Ishikawa (cell line): ENCODE measurements at regions not wholly inside any gene's neighbourhood (a gene's known extent, or its start where the extent isn't known, plus 50 kb on each side); places are given as distances from the start of the nearest gene placed in this dataset.

ENCODE experiments used
- EP300 ChIP-seq: IDR thresholded peaks from 2 replicates; pipeline ENCODE4 v1.6.1; 2012; ENCODE audit warnings: borderline replicate concordance
- FOXM1 ChIP-seq: IDR thresholded peaks from 2 replicates; pipeline ENCODE4 v1.6.1; 2012; ENCODE audit warnings: low read depth, borderline replicate concordance
- TAF1 ChIP-seq: IDR thresholded peaks from 2 replicates; pipeline ENCODE4 v1.6.1; 2012; ENCODE audit warnings: low read depth, mild to moderate bottlenecking

DNA sequence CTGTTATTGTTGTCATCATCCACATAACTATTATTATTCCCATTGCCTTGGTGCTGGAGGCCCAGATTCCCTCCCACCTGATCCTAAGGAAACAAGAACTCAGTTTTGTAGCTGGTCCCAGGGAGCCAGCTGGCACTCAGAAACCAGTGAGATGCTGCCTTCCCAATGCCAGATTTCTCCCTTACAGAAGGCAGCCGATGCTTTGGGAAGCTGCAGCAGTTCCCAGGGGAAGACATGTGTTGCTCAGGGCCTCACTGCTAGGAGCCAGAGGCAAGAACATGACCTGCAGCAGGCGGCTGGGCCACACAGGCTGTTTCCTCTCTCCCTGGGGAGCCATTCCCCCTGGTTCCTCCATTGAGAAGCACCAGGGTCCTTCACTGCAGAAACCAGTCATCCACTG is 59.9 kb upstream of the GRIN2A start:
- TF ChIP-seq EP300 (no peak), FOXM1 (no peak), TAF1 (no peak)
